PFSK-1 (cell line): ENCODE measurements at regions not wholly inside any gene's neighbourhood (a gene's known extent, or its start where the extent isn't known, plus 50 kb on each side); places are given as distances from the start of the nearest gene placed in this dataset.

ENCODE experiments used
- FOXP2 ChIP-seq: optimal IDR thresholded peaks from 2 replicates; pipeline ENCODE3; 2011; ENCODE audit warnings: borderline replicate concordance, control low read depth, inconsistent platforms; ENCODE audit not compliant: insufficient read depth; ENCODE audit errors: extremely low read length, extremely low read depth
- POLR2AphosphoS5 ChIP-seq: IDR thresholded peaks from 2 replicates; pipeline ENCODE4 v1.6.1; 2012; ENCODE audit warnings: low read depth, mild to moderate bottlenecking, control low read depth, low read length, moderate library complexity
- REST ChIP-seq, 2 experiments: IDR thresholded peaks; 2 replicates each; pipeline versions ENCODE4 v1.6.1 to v1.8.0; 2011 to 2012; ENCODE audit warnings: low read depth in 2 of 2, low read length in 2 of 2, control low read depth in 1 of 2, inconsistent platforms in 1 of 2, mild to moderate bottlenecking in 1 of 2, moderate library complexity in 1 of 2; ENCODE audit not compliant: insufficient read depth in 1 of 2
- SIN3A ChIP-seq: IDR thresholded peaks from 2 replicates; pipeline ENCODE4 v1.6.1; 2012; ENCODE audit warnings: mild to moderate bottlenecking, low read length, moderate library complexity, borderline replicate concordance; ENCODE audit not compliant: insufficient read depth
- TAF1 ChIP-seq: IDR thresholded peaks from 2 replicates; pipeline ENCODE4 v1.6.1; 2012; ENCODE audit warnings: low read length, control low read depth, borderline replicate concordance; ENCODE audit not compliant: insufficient read depth

GRCh38 chr10:8803992-8804391, 749.5 kb downstream of the GATA3 start:
- TF ChIP-seq POLR2AphosphoS5 (no peak), FOXP2 (no peak), REST (IDR thresholded peaks at IDR 0.05; ENCODE audit: insufficient read depth in 1 of 2, low read depth in 2 of 2, low read length in 2 of 2) (no peak), SIN3A (no peak), TAF1 (no peak)

DNA sequence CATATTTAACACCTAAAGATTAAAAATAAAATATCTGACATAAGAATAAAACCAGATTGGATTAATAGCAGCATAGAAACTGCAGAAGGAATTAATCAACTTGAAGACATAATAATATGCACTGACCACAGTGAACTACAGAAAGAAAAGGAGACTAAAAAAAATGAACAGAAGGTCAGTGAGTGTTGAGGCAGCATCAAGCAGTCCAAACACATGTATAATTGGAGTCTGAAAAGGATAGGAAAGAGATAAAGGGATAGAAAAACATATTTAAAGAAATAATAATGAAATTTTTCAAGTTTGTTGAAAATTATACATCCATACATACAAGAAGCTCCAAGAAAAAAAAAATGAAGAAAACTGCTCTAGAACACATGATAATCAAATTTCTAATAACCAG, 756.2 kb downstream of the GATA3 start:
- TF ChIP-seq SIN3A (no peak), TAF1 (no peak), POLR2AphosphoS5 (no peak), FOXP2 (no peak), REST (IDR thresholded peaks at IDR 0.05; ENCODE audit: insufficient read depth in 1 of 2, low read depth in 2 of 2, low read length in 2 of 2) (no peak)

- TF ChIP-seq FOXP2 (no peak), REST (IDR thresholded peaks at IDR 0.05; ENCODE audit: insufficient read depth in 1 of 2, low read depth in 2 of 2, low read length in 2 of 2) (no peak), TAF1 (no peak), POLR2AphosphoS5 (no peak), SIN3A (no peak)
Observed at GRCh38 chr10:8811201-8811600, 756.7 kb downstream of the GATA3 start.

DNA sequence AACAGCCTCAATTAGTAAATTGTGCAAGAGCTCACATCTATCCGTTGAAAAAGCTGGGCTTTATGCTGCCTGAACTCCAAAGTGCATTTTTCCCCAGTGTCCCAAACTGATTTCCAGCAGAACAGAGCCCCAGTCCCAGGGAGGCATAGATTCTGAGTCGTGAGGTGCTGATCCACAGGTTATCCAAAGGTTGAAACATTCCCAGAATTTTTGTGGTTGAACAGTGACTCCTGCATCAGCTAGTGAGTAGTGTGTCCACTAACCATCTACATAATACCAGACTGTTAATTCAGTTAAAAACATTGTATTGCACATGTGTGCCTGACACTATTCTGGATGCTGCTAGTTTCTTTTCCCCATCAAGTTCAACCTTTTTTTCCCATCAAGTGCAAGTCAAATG, 761.5 kb downstream of the GATA3 start:
- TF ChIP-seq POLR2AphosphoS5, result no peak

DNA sequence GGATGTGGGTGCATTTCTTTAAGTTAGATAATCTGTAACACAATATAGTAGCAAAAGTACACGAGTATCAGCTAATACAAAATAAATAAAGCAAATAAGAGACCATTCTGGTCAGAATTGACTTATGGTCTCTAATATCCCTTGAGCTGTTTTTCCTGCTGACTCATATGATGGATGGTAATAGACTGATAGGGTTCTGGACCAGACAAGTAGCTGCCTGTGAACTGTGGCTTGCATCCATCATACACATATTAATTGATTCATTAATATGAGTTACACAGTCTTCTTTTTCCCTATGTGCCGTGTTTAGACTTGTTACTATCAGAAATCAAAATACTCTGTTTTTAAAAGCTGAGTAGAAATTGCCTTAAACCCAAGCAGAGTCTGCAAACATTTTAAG, 762.8 kb downstream of the GATA3 start:
- TF ChIP-seq REST (IDR thresholded peaks at IDR 0.05; ENCODE audit: insufficient read depth in 1 of 2, low read depth in 2 of 2, low read length in 2 of 2), result no peak
- no peak for TF ChIP-seq FOXP2
- TF ChIP-seq POLR2AphosphoS5, result no peak
- no peak for TF ChIP-seq SIN3A
- no peak for TF ChIP-seq TAF1
